CD14-positive monocyte (primary cell): ENCODE measurements at regions not wholly inside any gene's neighbourhood (a gene's known extent, or its start where the extent isn't known, plus 50 kb on each side); places are given as distances from the start of the nearest gene placed in this dataset.

ENCODE experiments used
- DNase-seq, 3 donors: peaks; one replicate each; pipeline ENCODE4 v3.0.0-alpha.2; 2011 to 2022
- H2AFZ ChIP-seq: 2 replicates; pipeline ENCODE4 v1.6.0; 2012; ENCODE audit warnings: mild to moderate bottlenecking, low read depth, low read length, inconsistent platforms; ENCODE audit not compliant: insufficient read depth, poor library complexity, severe bottlenecking
- H3K27ac ChIP-seq, 2 donors: 1 replicate in 1 of 2; 2 replicates in 1 of 2; pipeline ENCODE4 v1.5.1; 2012 to 2013; ENCODE audit warnings: low read length in 2 of 2, control low read depth in 1 of 2, inconsistent platforms in 1 of 2, low read depth in 1 of 2, mild to moderate bottlenecking in 1 of 2
- H3K27me3 ChIP-seq, 2 donors: one replicate each; pipeline versions ENCODE4 v1.6.0 to v1.6.1; 2011 to 2013; ENCODE audit warnings: low read length in 2 of 2; ENCODE audit not compliant: control insufficient read depth in 2 of 2, insufficient read depth in 2 of 2
- H3K36me3 ChIP-seq, 2 donors: replicated peaks in 1 of 2; 1 replicate in 1 of 2; 2 replicates in 1 of 2; pipeline versions ENCODE4 v1.5.1 to v1.6.1; 2012 to 2013; ENCODE audit warnings: low read length in 2 of 2, control low read depth in 1 of 2, inconsistent platforms in 1 of 2, mild to moderate bottlenecking in 1 of 2; ENCODE audit not compliant: insufficient read depth in 2 of 2, control insufficient read depth in 1 of 2
- H3K4me1 ChIP-seq, 2 donors: 1 replicate in 1 of 2; 2 replicates in 1 of 2; pipeline versions ENCODE4 v1.5.1 to v1.6.1; 2012 to 2013; ENCODE audit warnings: low read length in 2 of 2, control low read depth in 1 of 2, inconsistent platforms in 1 of 2, mild to moderate bottlenecking in 1 of 2, moderate library complexity in 1 of 2; ENCODE audit not compliant: insufficient read depth in 2 of 2, control insufficient read depth in 1 of 2
- H3K4me2 ChIP-seq: replicated peaks from 2 replicates; pipeline ENCODE3; 2012; ENCODE audit warnings: low read length, moderate library complexity, mild to moderate bottlenecking; ENCODE audit not compliant: poor library complexity, severe bottlenecking; ENCODE audit errors: extremely low read depth
- H3K4me3 ChIP-seq, 3 experiments: fragments of 200-600 bp in 1 of 3; sonication (generic) in 1 of 3; replicated peaks in 1 of 3; 1 replicate in 2 of 3; 2 replicates in 1 of 3; pipeline ENCODE4 v1.5.1; 2011 to 2013; ENCODE audit warnings: low read length in 3 of 3, mild to moderate bottlenecking in 3 of 3, control low read depth in 2 of 3, low read depth in 2 of 3, inconsistent platforms in 1 of 3, moderate library complexity in 1 of 3
- H3K79me2 ChIP-seq: 2 replicates; pipeline ENCODE4 v1.6.0; 2012; ENCODE audit warnings: mild to moderate bottlenecking, control low read depth, inconsistent platforms, low read length, moderate library complexity; ENCODE audit not compliant: insufficient read depth
- H3K9ac ChIP-seq: 2 replicates; pipeline ENCODE4 v1.6.0; 2017; ENCODE audit warnings: low read length, mild to moderate bottlenecking; ENCODE audit not compliant: insufficient read depth, poor library complexity, severe bottlenecking
- H3K9me3 ChIP-seq, 2 donors: replicated peaks in 1 of 2; 1 replicate in 1 of 2; 2 replicates in 1 of 2; pipeline versions ENCODE4 v1.5.1 to v1.6.1; 2012 to 2013; ENCODE audit warnings: low read length in 2 of 2, control low read depth in 1 of 2; ENCODE audit not compliant: control insufficient read depth in 1 of 2, insufficient read depth in 1 of 2
- H4K20me1 ChIP-seq: 2 replicates; pipeline ENCODE4 v1.6.0; 2012; ENCODE audit warnings: mild to moderate bottlenecking, low read length, control low read depth, moderate library complexity; ENCODE audit not compliant: insufficient read depth
- H3K27ac Mint-ChIP-seq, 7 donors: one replicate each; pipeline ENCODE4 v1.8.0; 2020; ENCODE audit warnings: mild to moderate bottlenecking in 7 of 7, mixed read lengths in 7 of 7, moderate library complexity in 6 of 7, inconsistent platforms in 2 of 7
- H3K27me3 Mint-ChIP-seq, 3 donors: one replicate each; pipeline ENCODE4 v1.8.0; 2021 to 2022; ENCODE audit warnings: low read depth in 3 of 3, mild to moderate bottlenecking in 3 of 3, mixed read lengths in 3 of 3, moderate library complexity in 3 of 3, inconsistent platforms in 1 of 3
- H3K36me3 Mint-ChIP-seq, 2 donors: one replicate each; pipeline ENCODE4 v1.8.0; 2020; ENCODE audit warnings: mixed read lengths in 2 of 2, inconsistent platforms in 1 of 2, mild to moderate bottlenecking in 1 of 2
- H3K4me1 Mint-ChIP-seq: one replicate; pipeline ENCODE4 v1.8.0; 2020; ENCODE audit warnings: mild to moderate bottlenecking, mixed read lengths
- H3K4me3 Mint-ChIP-seq, 2 donors: one replicate each; pipeline ENCODE4 v1.8.0; 2020; ENCODE audit warnings: mild to moderate bottlenecking in 2 of 2, mixed read lengths in 2 of 2, moderate library complexity in 1 of 2
- H3K9me3 Mint-ChIP-seq, 7 donors: one replicate each; pipeline ENCODE4 v1.8.0; 2020 to 2022; ENCODE audit warnings: mixed read lengths in 7 of 7, mild to moderate bottlenecking in 6 of 7, moderate library complexity in 6 of 7, inconsistent platforms in 2 of 7
- CTCF ChIP-seq: fragments of 200-600 bp; IDR thresholded peaks from one replicate; pipeline ENCODE4 v1.8.0; 2022; ENCODE audit warnings: antibody characterized with exemption, mild to moderate bottlenecking
- WGBS: methylation state at CpG from one replicate; pipeline ENCODE4 v1.1.5; 2013; ENCODE audit warnings: missing lambda C conversion rate; ENCODE audit not compliant: insufficient coverage; 5-methylcytosine and 5-hydroxymethylcytosine counted together
- intact Hi-C, 2 donors: fragments of 100-400 bp; cut with micrococcal nuclease; formaldehyde crosslinking; loops; one replicate each; pipeline versions ENCODE4 v1.15.0 to v1.15.1; 2023

- Histone ChIP-seq H3K4me1 (no peaks in the 10 kb centered on the region), H3K9me3 (peaks cover 23 to 34% of the 10 kb centered on the region in 2 donors), H3K27me3 (no peaks in the 10 kb centered on the region), H3K9ac (no peak overlapping the region), H3K27ac (no peak overlapping the region), H3K36me3 (no peaks in the 10 kb centered on the region), H3K4me3 (no peak overlapping the region), H3K4me2 (no peak overlapping the region), H3K79me2 (no peaks in the 10 kb centered on the region), H2AFZ (no peak overlapping the region), H4K20me1 (no peaks in the 10 kb centered on the region)
- no peak overlapping the region for H3K27ac Mint-ChIP-seq
- intact Hi-C loops = no loop called here
- no peaks in the 10 kb centered on the region for H3K4me1 Mint-ChIP-seq
- H3K4me3 Mint-ChIP-seq = no peak overlapping the region
- H3K36me3 Mint-ChIP-seq = no peaks in the 10 kb centered on the region
- peaks cover 0 to 2% (median 0%) of the 10 kb centered on the region in 3 donors for H3K27me3 Mint-ChIP-seq
- TF ChIP-seq CTCF = no peak
- H3K9me3 Mint-ChIP-seq = peaks cover 22 to 39% (median 26%) of the 10 kb centered on the region in 7 donors
- no peak for DNase-seq
- WGBS = 87% methylated on average over 3 of the region's 3 CpGs
These were observed 396.1 kb upstream of the GRAMD2B start for GRCh38 chr5:126027149-126027548.

- no peak overlapping the region for H3K9ac ChIP-seq
- no peak overlapping the region for H3K4me3 ChIP-seq
- H3K36me3 ChIP-seq = no peaks in the 10 kb centered on the region
- H3K4me1 Mint-ChIP-seq = no peaks in the 10 kb centered on the region
- H4K20me1 ChIP-seq = no peaks in the 10 kb centered on the region
- 91% methylated on average over 2 of the region's 2 CpGs for WGBS
- no peaks in the 10 kb centered on the region for H3K4me1 ChIP-seq
- intact Hi-C loops = no loop called here
- no peak overlapping the region for H3K27ac ChIP-seq
- H3K79me2 ChIP-seq = no peaks in the 10 kb centered on the region
- peaks cover 23 to 30% of the 10 kb centered on the region in 2 donors for H3K9me3 ChIP-seq
- H2AFZ ChIP-seq = no peak overlapping the region
- DNase-seq = no peak
- peaks cover 22 to 40% (median 25%) of the 10 kb centered on the region in 7 donors for H3K9me3 Mint-ChIP-seq
- no peak overlapping the region for H3K4me3 Mint-ChIP-seq
- H3K27me3 ChIP-seq = no peaks in the 10 kb centered on the region
- H3K27ac Mint-ChIP-seq = no peak overlapping the region
- no peak for TF ChIP-seq CTCF
- no peaks in the 10 kb centered on the region for H3K27me3 Mint-ChIP-seq
- H3K4me2 ChIP-seq = no peak overlapping the region
- no peaks in the 10 kb centered on the region for H3K36me3 Mint-ChIP-seq
These were observed 395.6 kb upstream of the GRAMD2B start for GRCh38 chr5:126027652-126028051.
